ENCODE measurements at regions not wholly inside any gene's neighbourhood (a gene's known extent, or its start where the extent isn't known, plus 50 kb on each side); places are given as distances from the start of the nearest gene placed in this dataset.

- no peak for TF ChIP-seq CTCF (IDR thresholded peaks at IDR 0.05; ENCODE audit: low read depth, low read length)
- no peaks in the 10 kb centered on the region for H3K27me3 ChIP-seq
- H3K9me3 ChIP-seq = no peaks in the 10 kb centered on the region
- H3K4me1 ChIP-seq = peaks cover 5% of the 10 kb centered on the region
- H3K4me3 ChIP-seq (ENCODE audit: low read depth, low read length) = no peak overlapping the region
- no peak for DNase-seq
- no peaks in the 10 kb centered on the region for H3K36me3 ChIP-seq
These were observed 91.9 kb upstream of the EPCAM start for GRCh38 chr2:47277187-47277586.

GRCh38 chr2:47276061-47276460 lies 93.0 kb upstream of the EPCAM start:
- Histone ChIP-seq H3K9me3 (no peaks in the 10 kb centered on the region), H3K36me3 (no peaks in the 10 kb centered on the region), H3K4me1 (peaks cover 10% of the 10 kb centered on the region), H3K27me3 (no peaks in the 10 kb centered on the region), H3K4me3 (ENCODE audit: low read depth, low read length) (no peak overlapping the region)
- TF ChIP-seq CTCF (IDR thresholded peaks at IDR 0.05; ENCODE audit: low read depth, low read length) = no peak
- DNase-seq = no peak

- Histone ChIP-seq H3K4me3 (ENCODE audit: low read depth, low read length) (no peak overlapping the region), H3K9me3 (no peaks in the 10 kb centered on the region), H3K36me3 (no peaks in the 10 kb centered on the region), H3K4me1 (peaks cover 11% of the 10 kb centered on the region), H3K27me3 (no peaks in the 10 kb centered on the region)
- DNase-seq = no peak
- no peak for TF ChIP-seq CTCF (IDR thresholded peaks at IDR 0.05; ENCODE audit: low read depth, low read length)
These were observed 94.9 kb upstream of the EPCAM start for GRCh38 chr2:47274054-47274782.

GRCh38 chr2:47272905-47273758 lies 96.0 kb upstream of the EPCAM start:
- Histone ChIP-seq H3K4me3 (ENCODE audit: low read depth, low read length) (peak overlapping the region; percentile 56), H3K36me3 (no peaks in the 10 kb centered on the region), H3K9me3 (no peaks in the 10 kb centered on the region), H3K27me3 (no peaks in the 10 kb centered on the region), H3K4me1 (peaks cover 11% of the 10 kb centered on the region)
- no peak for TF ChIP-seq CTCF (IDR thresholded peaks at IDR 0.05; ENCODE audit: low read depth, low read length)
- no peak for DNase-seq

GRCh38 chr2:47272031-47272864 lies 95.9 kb upstream of the CALM2 start:
- DNase-seq = peak; percentile 81
- no peaks in the 10 kb centered on the region for H3K9me3 ChIP-seq
- H3K4me3 ChIP-seq (ENCODE audit: low read depth, low read length) = peak overlapping the region; percentile 56
- TF ChIP-seq CTCF (IDR thresholded peaks at IDR 0.05; ENCODE audit: low read depth, low read length) = peak; percentile 87
- H3K27me3 ChIP-seq = no peaks in the 10 kb centered on the region
- H3K4me1 ChIP-seq = peaks cover 11% of the 10 kb centered on the region
- no peaks in the 10 kb centered on the region for H3K36me3 ChIP-seq

Data from BE2C (cell line).